GM20000 (cell line): ENCODE measurements at regions not wholly inside any gene's neighbourhood (a gene's known extent, or its start where the extent isn't known, plus 50 kb on each side); places are given as distances from the start of the nearest gene placed in this dataset.
"Not testable (repeated sequence)": the region's sequence is repeated elsewhere in the genome, so short reads cannot be mapped to it uniquely, and the experiment has no call there.

Experiments
- DNase-seq: peaks from one replicate; pipeline ENCODE4 v3.0.0; 2012; ENCODE audit warnings: low spot score
- CTCF ChIP-seq: IDR thresholded peaks from 2 replicates; pipeline ENCODE4 v1.5.1; 2012; ENCODE audit warnings: mild to moderate bottlenecking, control low read depth; ENCODE audit errors: extremely low read depth, missing control alignments

GRCh38 chr20:17823409-17824144, 123.8 kb downstream of the BANF2 start:
- no peak for TF ChIP-seq CTCF
- DNase-seq: no peak

GRCh38 chr20:17822540-17823408, 123.0 kb downstream of the BANF2 start:
- DNase-seq: no peak
- no peak for TF ChIP-seq CTCF

GRCh38 chr20:17822039-17822438, 122.3 kb downstream of the BANF2 start:
- no peak for DNase-seq
- no peak for TF ChIP-seq CTCF

GRCh38 chr20:17821606-17822005, 121.8 kb downstream of the BANF2 start:
- not testable (repeated sequence) for DNase-seq

GRCh38 chr20:17819395-17820093, 119.8 kb downstream of the BANF2 start:
- TF ChIP-seq CTCF: no peak
- DNase-seq: no peak

GRCh38 chr20:17818187-17818586, 118.4 kb downstream of the BANF2 start:
- DNase-seq: no peak
- no peak for TF ChIP-seq CTCF

GRCh38 chr20:17816804-17817587, 117.2 kb downstream of the BANF2 start:
- no peak for DNase-seq
- TF ChIP-seq CTCF: no peak
